Pancreas (tissue), 10 donors: ENCODE measurements at regions not wholly inside any gene's neighbourhood (a gene's known extent, or its start where the extent isn't known, plus 50 kb on each side); places are given as distances from the start of the nearest gene placed in this dataset.

Experiments used
- ATAC-seq, 4 donors: fragments of 200-7000 bp; cut with Tn5 transposase; one replicate each; pipeline versions ENCODE4 v1.8.0 to v1.9.1; 2020; ENCODE audit warnings: mild to moderate bottlenecking in 4 of 4, moderate library complexity in 4 of 4
- DNase-seq, 6 donors: peaks; one replicate each; pipeline ENCODE4 v3.0.0-alpha.2; 2020
- FAIRE-seq: peaks from 2 replicates; lab custom pipeline; 2012; peaks lifted over from hg19 to GRCh38; lab: Jason Lieb, UNC
- H3K27ac ChIP-seq, 4 donors: fragments of 200-600 bp; sonication (generic); 1 replicate in 3 of 4; 2 replicates in 1 of 4; pipeline versions ENCODE4 v1.5.0 to v1.8.0; 2020
- H3K27me3 ChIP-seq, 4 donors: fragments of 200-600 bp; one replicate each; pipeline ENCODE4 v1.8.0; 2021
- H3K36me3 ChIP-seq, 3 donors: fragments of 200-600 bp; sonication (generic) in 1 of 3; one replicate each; pipeline versions ENCODE4 v1.5.0 to v1.8.0; 2020 to 2021
- H3K4me1 ChIP-seq, 3 donors: fragments of 200-600 bp; one replicate each; pipeline ENCODE4 v1.8.0; 2021
- H3K4me3 ChIP-seq, 4 donors: fragments of 200-600 bp; sonication (generic) in 2 of 4; one replicate each; pipeline versions ENCODE4 v1.5.0 to v1.8.0; 2020 to 2021
- H3K9me3 ChIP-seq, 4 donors: fragments of 200-600 bp; one replicate each; pipeline ENCODE4 v1.8.0; 2021
- WGBS, 2 donors: extraction: QIAGEN DNeasy Blood & Tissue Kit; methylation state at CpG; one replicate each; pipeline ENCODE4 v1.1.7; 2013; 5-methylcytosine and 5-hydroxymethylcytosine counted together
- intact Hi-C, 3 donors: fragments of 100-400 bp; cut with DNase I; formaldehyde crosslinking; loops; one replicate each; pipeline versions ENCODE4 v1.11.1 to v1.14.2; 2022
- TF ChIP-seq, protein P1 (sequence below), 4 donors: fragments of 200-600 bp; sonication (generic) in 3 of 4; IDR thresholded peaks; one replicate each; pipeline versions ENCODE4 v1.5.0 to v1.8.0; 2021; ENCODE audit warnings: antibody characterized with exemption in 4 of 4
- donor health status: healthy with polysubstance abuse.
- donor health status: DM: no; HTN: no; CAD: no; lungs with moderate emphysema.
- donor health status: DM: no; HTN: no; CAD: no.
- donor health status: control.
- donor health status: control.
- donor health status: Bipolar disorder and iron deficiency.
- donor health status: DM: yes; HTN: yes; CAD: no.
- donor health status: DM: no; HTN: no; CAD: no.
- donor health status: DM: no; HTN: no; CAD: no.
- donor health status: DM: yes; HTN: yes; CAD: no.

DNA sequence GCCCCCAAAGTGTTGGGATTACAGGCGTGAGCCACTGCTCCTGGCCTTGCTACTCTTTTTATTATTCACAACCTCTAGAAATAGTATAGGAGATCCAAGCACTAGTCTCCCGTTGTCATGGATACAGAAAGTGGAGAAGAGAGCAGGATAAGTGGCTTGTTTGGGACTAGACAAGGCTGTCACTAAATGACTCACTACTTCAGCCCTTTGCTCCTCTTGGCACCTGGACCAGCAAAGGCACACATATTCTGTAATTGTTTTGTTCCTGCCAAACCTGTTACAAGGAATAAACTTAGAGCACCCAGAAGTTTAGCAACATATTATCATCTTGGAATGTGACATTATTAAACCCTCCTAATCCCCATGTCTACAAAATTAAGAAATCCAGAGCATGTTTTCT is 427.2 kb upstream of the THBS1 start:
- H3K4me1 ChIP-seq = no peaks in the 10 kb centered on the region
- DNase-seq (no peak), ATAC-seq (peak in 2 of 4 donors; percentile 50 to 63), FAIRE-seq (no peak)
- H3K27me3 ChIP-seq = no peaks in the 10 kb centered on the region
- H3K36me3 ChIP-seq = no peaks in the 10 kb centered on the region
- WGBS, 2 donors = 81 to 86% methylated on average over 2 of the region's 2 CpGs
- no peaks in the 10 kb centered on the region for H3K9me3 ChIP-seq
- TF ChIP-seq, protein P1, sequence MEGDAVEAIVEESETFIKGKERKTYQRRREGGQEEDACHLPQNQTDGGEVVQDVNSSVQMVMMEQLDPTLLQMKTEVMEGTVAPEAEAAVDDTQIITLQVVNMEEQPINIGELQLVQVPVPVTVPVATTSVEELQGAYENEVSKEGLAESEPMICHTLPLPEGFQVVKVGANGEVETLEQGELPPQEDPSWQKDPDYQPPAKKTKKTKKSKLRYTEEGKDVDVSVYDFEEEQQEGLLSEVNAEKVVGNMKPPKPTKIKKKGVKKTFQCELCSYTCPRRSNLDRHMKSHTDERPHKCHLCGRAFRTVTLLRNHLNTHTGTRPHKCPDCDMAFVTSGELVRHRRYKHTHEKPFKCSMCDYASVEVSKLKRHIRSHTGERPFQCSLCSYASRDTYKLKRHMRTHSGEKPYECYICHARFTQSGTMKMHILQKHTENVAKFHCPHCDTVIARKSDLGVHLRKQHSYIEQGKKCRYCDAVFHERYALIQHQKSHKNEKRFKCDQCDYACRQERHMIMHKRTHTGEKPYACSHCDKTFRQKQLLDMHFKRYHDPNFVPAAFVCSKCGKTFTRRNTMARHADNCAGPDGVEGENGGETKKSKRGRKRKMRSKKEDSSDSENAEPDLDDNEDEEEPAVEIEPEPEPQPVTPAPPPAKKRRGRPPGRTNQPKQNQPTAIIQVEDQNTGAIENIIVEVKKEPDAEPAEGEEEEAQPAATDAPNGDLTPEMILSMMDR (IDR thresholded peaks at IDR 0.05) = no peak
- no peak overlapping the region for H3K4me3 ChIP-seq
- no peak overlapping the region for H3K27ac ChIP-seq
- intact Hi-C loops = no loop called here

- ATAC-seq (peak; percentile 53 to 77 (median 62)), FAIRE-seq (no peak), DNase-seq (no peak)
- TF ChIP-seq, protein P1 (IDR thresholded peaks at IDR 0.05) = peak in 2 of 4 donors; percentile 13 to 27
- H3K4me3 ChIP-seq = no peak overlapping the region
- no peak overlapping the region for H3K27ac ChIP-seq
- no peaks in the 10 kb centered on the region for H3K27me3 ChIP-seq
- intact Hi-C loops = no loop called here
- no peaks in the 10 kb centered on the region for H3K36me3 ChIP-seq
- no peaks in the 10 kb centered on the region for H3K4me1 ChIP-seq
- H3K9me3 ChIP-seq = no peaks in the 10 kb centered on the region
Observed at GRCh38 chr15:39154227-39154638, 426.6 kb upstream of the THBS1 start.

- no peak for FAIRE-seq
- intact Hi-C loops = no loop called here
- H3K27ac ChIP-seq = no peak overlapping the region
- H3K4me3 ChIP-seq = no peak overlapping the region
- DNase-seq = no peak
- no peaks in the 10 kb centered on the region for H3K36me3 ChIP-seq
- TF ChIP-seq, protein P1 (IDR thresholded peaks at IDR 0.05) = no peak
- no peaks in the 10 kb centered on the region for H3K9me3 ChIP-seq
- H3K27me3 ChIP-seq = no peaks in the 10 kb centered on the region
- 84 to 95% methylated on average over 4 of the region's 4 CpGs for WGBS, 2 donors
- ATAC-seq = no peak
- no peaks in the 10 kb centered on the region for H3K4me1 ChIP-seq
Observed at GRCh38 chr15:39154776-39155175, 426.1 kb upstream of the THBS1 start.

DNA sequence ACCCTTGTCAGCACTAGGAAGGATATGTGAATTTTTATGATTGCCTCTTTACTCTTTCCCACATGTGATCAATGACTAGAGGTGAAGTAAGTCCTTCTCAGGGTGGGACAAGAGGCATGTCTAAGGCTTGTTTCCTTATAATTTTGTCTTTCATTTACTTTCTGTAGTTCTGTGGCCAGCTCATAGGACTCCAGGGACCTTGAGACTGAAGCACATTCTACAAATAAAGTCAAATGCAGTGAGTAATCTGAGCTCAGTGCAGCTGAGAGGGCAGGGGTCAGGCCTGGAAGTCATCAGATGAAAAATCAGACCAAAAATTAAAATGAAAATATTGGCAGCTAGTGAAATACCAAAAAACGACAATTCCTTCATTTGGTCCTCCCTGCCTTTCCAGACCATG is 424.7 kb upstream of the THBS1 start:
- intact Hi-C loops = no loop called here
- DNase-seq (no peak), FAIRE-seq (no peak), ATAC-seq (peak in 3 of 4 donors; percentile 26 to 60 (median 48))
- H3K9me3 ChIP-seq = no peaks in the 10 kb centered on the region
- no peaks in the 10 kb centered on the region for H3K4me1 ChIP-seq
- H3K27ac ChIP-seq = no peak overlapping the region
- WGBS, 2 donors = 62 to 75% methylated on average over 1 of the region's 1 CpG
- H3K27me3 ChIP-seq = no peaks in the 10 kb centered on the region
- H3K36me3 ChIP-seq = no peaks in the 10 kb centered on the region
- TF ChIP-seq, protein P1 (IDR thresholded peaks at IDR 0.05) = no peak
- no peak overlapping the region for H3K4me3 ChIP-seq

GRCh38 chr15:39156646-39157250 is 424.1 kb upstream of the THBS1 start:
- Histone ChIP-seq H3K9me3 (no peaks in the 10 kb centered on the region), H3K36me3 (no peaks in the 10 kb centered on the region), H3K4me1 (no peaks in the 10 kb centered on the region), H3K27ac (no peak overlapping the region), H3K4me3 (no peak overlapping the region), H3K27me3 (no peaks in the 10 kb centered on the region)
- TF ChIP-seq, protein P1 (IDR thresholded peaks at IDR 0.05) = no peak
- ATAC-seq (peak in 2 of 4 donors; percentile 30 to 45), FAIRE-seq (no peak), DNase-seq (no peak)
- WGBS, 2 donors = 77 to 82% methylated on average over 2 of the region's 2 CpGs
- intact Hi-C loops = no loop called here
